ENCODE measurements at regions not wholly inside any gene's neighbourhood (a gene's known extent, or its start where the extent isn't known, plus 50 kb on each side); places are given as distances from the start of the nearest gene placed in this dataset.

- no peak for DNase-seq (ENCODE audit: low spot score)
- POLR2A ChIA-PET (ENCODE audit: low non-redundant PET), result interaction anchor here (0.5 kb wide), 1 partner anchor 156 kb away, joined by 5 read pairs; no protein-coding TSS in a partner anchor
- no peak for TF ChIP-seq CTCF (conservative IDR thresholded peaks at IDR 0.05; ENCODE audit: low read depth)
- peak overlapping the region; percentile 59 for H3K27ac ChIP-seq
- CTCF ChIA-PET, result interaction anchor here (0.6 to 0.8 kb wide), 2 partner anchors 190 to 209 kb away, joined by 3 read pairs; no protein-coding TSS in a partner anchor
These were observed 247.1 kb upstream of the ANKRD55 start for GRCh38 chr5:56480078-56480704.

GRCh38 chr5:56479696-56480077 lies 246.6 kb upstream of the ANKRD55 start:
- H3K27ac ChIP-seq, result no peak overlapping the region
- no peak for TF ChIP-seq CTCF (conservative IDR thresholded peaks at IDR 0.05; ENCODE audit: low read depth)
- no peak for DNase-seq (ENCODE audit: low spot score)
- ChIA-PET POLR2A (ENCODE audit: low non-redundant PET) (no interaction called here), CTCF (interaction anchor here (0.8 kb wide), 1 partner anchor 209 kb away, joined by 3 read pairs; no protein-coding TSS in a partner anchor)

DNA sequence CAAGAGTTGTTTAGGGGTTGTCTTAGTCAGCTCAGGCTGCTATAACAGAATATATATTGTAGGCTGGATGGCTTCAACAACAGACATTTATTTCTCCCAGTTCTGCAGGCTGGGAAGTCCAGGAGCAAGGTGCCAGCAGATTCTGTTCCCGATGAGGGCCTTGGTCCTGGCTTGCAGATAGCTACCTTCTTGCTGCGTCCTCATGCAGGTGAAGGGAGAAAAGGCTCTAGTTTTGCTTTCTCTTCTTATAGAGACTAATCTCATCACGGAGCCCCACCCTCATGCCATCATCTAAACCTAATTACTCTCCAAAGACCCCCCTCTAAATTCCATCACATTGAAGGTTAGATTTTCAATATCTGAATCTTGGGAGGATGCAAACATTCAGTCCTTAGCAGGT lies 246.0 kb upstream of the ANKRD55 start:
- POLR2A ChIA-PET (ENCODE audit: low non-redundant PET), result no interaction called here
- CTCF ChIA-PET, result interaction anchor here (0.6 kb wide), 1 partner anchor 99 kb away, joined by 4 read pairs; no protein-coding TSS in a partner anchor
- TF ChIP-seq CTCF (conservative IDR thresholded peaks at IDR 0.05; ENCODE audit: low read depth), result no peak
- no peak for DNase-seq (ENCODE audit: low spot score)
- H3K27ac ChIP-seq, result no peak overlapping the region

DNA sequence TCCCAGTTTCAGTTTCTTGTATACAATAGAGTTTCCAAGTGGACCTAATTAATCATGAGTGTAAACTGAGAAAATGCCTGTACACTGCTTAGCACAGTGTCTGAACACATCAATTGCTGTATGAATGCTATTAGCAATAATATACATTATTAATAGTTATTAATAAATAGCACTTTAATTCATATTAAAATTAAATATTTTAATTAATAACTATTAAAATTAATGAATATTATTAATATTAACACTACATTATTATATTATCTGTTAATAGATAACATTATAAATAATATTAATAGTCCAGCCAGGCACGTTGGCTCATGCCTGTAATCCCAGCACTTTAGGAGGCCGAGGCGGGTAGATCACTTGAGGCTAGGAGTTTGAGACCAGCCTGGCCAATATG lies 244.9 kb upstream of the ANKRD55 start:
- DNase-seq (ENCODE audit: low spot score), result no peak
- ChIA-PET POLR2A (ENCODE audit: low non-redundant PET) (no interaction called here), CTCF (interaction anchor here (0.6 kb wide), 1 partner anchor 1394 kb away, joined by 5 read pairs; no protein-coding TSS in a partner anchor)
- no peak for TF ChIP-seq CTCF (conservative IDR thresholded peaks at IDR 0.05; ENCODE audit: low read depth)
- H3K27ac ChIP-seq, result no peak overlapping the region

DNA sequence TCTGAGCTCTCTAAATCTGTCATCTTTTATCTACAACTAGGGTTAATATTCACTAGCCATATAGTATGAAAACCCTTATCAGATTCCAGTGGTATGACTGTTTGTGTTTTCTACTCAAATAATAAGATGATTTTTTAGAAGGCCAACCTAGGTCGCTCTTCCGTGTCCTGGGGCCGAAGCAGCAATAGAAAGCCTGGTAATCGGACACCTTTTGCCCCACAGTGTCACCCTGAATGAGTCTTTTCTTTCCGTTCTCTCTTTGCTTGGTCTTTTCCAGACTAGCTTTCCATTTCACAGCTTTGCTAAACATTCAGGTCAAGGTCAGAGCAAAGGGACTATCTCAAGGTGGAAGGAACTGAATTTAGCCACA lies 243.3 kb upstream of the ANKRD55 start:
- POLR2A ChIA-PET (ENCODE audit: low non-redundant PET), result no interaction called here

More for the DNA sequence above, 243.3 kb upstream of the ANKRD55 start:
- no peak overlapping the region for H3K27ac ChIP-seq
- no peak for TF ChIP-seq CTCF (conservative IDR thresholded peaks at IDR 0.05; ENCODE audit: low read depth)
- no peak for DNase-seq (ENCODE audit: low spot score)
- CTCF ChIA-PET, result interaction anchor here (0.6 to 0.8 kb wide), 3 partner anchors 251 to 1045 kb away, joined by 3 read pairs; no protein-coding TSS in a partner anchor

Measured in RWPE1 (cell line).